IMR-90 (cell line): ENCODE measurements at regions not wholly inside any gene's neighbourhood (a gene's known extent, or its start where the extent isn't known, plus 50 kb on each side); places are given as distances from the start of the nearest gene placed in this dataset.

Experiments
- ATAC-seq: fragments of 200-7000 bp; cut with Tn5 transposase; 2 replicates; pipeline ENCODE4 v1.9.1; 2020; ENCODE audit warnings: low read depth, mild to moderate bottlenecking, moderate library complexity
- BruUV-seq: library from RNA; stranded (reverse); fragments of 400-500 nt; replicated peaks from 2 replicates; lab custom pipeline; 2021; lab: Mats Ljungman, UMichigan
- CTCF ChIA-PET: fragments of 300-600 bp; formaldehyde crosslinking; extraction: SDS; loops from one replicate; lab custom pipeline; 2021; ENCODE audit warnings: antibody characterized with exemption; lab: Yijun Ruan, JAX
- POLR2A ChIA-PET: fragments of 300-600 bp; sonication (Branson Sonifier 250); formaldehyde crosslinking; loops from one replicate; lab custom pipeline; 2022; ENCODE audit warnings: antibody characterized with exemption; ENCODE audit not compliant: unreplicated experiment; lab: Charles Lee
- DNase-seq: peaks from one replicate; pipeline ENCODE4 v3.0.0; 2013
- H2AFZ ChIP-seq: replicated peaks from 2 replicates; pipeline ENCODE3; 2013; ENCODE audit warnings: low read length, mild to moderate bottlenecking; ENCODE audit not compliant: poor library complexity
- H2AK5ac ChIP-seq: 2 replicates; pipeline ENCODE4 v1.6.1; 2013; ENCODE audit warnings: low read depth, low read length, inconsistent platforms
- H2AK9ac ChIP-seq: replicated peaks from 2 replicates; pipeline ENCODE3; 2013; ENCODE audit warnings: mild to moderate bottlenecking, low read depth, low read length, moderate library complexity; ENCODE audit not compliant: poor library complexity
- H2BK120ac ChIP-seq: 2 replicates; pipeline ENCODE4 v1.6.1; 2013; ENCODE audit warnings: low read depth, low read length, inconsistent platforms
- H2BK15ac ChIP-seq: 3 replicates; pipeline ENCODE4 v1.6.1; 2013; ENCODE audit warnings: low read depth, low read length, inconsistent platforms
- H2BK20ac ChIP-seq: 2 replicates; pipeline ENCODE4 v1.6.1; 2013; ENCODE audit warnings: low read depth, mild to moderate bottlenecking, inconsistent platforms, low read length, moderate library complexity
- H2BK5ac ChIP-seq: 2 replicates; pipeline ENCODE4 v1.6.1; 2013; ENCODE audit warnings: mild to moderate bottlenecking, low read depth, low read length, inconsistent platforms; ENCODE audit not compliant: poor library complexity, severe bottlenecking
- H3K14ac ChIP-seq: replicated peaks from 2 replicates; pipeline ENCODE4 v1.6.1; 2013; ENCODE audit warnings: low read depth, low read length, inconsistent platforms
- H3K18ac ChIP-seq: 2 replicates; pipeline ENCODE4 v1.6.1; 2013; ENCODE audit warnings: low read depth, low read length, control low read depth
- H3K23ac ChIP-seq: 2 replicates; pipeline ENCODE4 v1.6.1; 2013; ENCODE audit warnings: low read depth, low read length, inconsistent platforms
- H3K27ac ChIP-seq: 2 replicates; pipeline ENCODE4 v1.5.1; 2013; ENCODE audit warnings: mild to moderate bottlenecking, control low read depth, low read length; ENCODE audit not compliant: insufficient read depth
- H3K27me3 ChIP-seq: 2 replicates; pipeline ENCODE4 v1.6.1; 2013; ENCODE audit warnings: low read length; ENCODE audit not compliant: control insufficient read depth, insufficient read depth
- H3K36me3 ChIP-seq: 2 replicates; pipeline ENCODE4 v1.6.1; 2013; ENCODE audit warnings: low read length, mixed read lengths; ENCODE audit not compliant: control insufficient read depth, insufficient read depth
- H3K4ac ChIP-seq: 2 replicates; pipeline ENCODE4 v1.6.1; 2013; ENCODE audit warnings: low read depth, low read length, inconsistent platforms
- H3K4me1 ChIP-seq: 2 replicates; pipeline ENCODE4 v1.6.1; 2013; ENCODE audit warnings: low read length, mixed read lengths; ENCODE audit not compliant: control insufficient read depth, insufficient read depth
- H3K4me2 ChIP-seq: 2 replicates; pipeline ENCODE4 v1.6.1; 2013; ENCODE audit warnings: low read depth, mild to moderate bottlenecking, control low read depth, low read length, moderate library complexity
- H3K4me3 ChIP-seq: 2 replicates; pipeline ENCODE4 v1.5.1; 2013; ENCODE audit warnings: low read depth, mild to moderate bottlenecking, control low read depth, low read length, moderate library complexity; ENCODE audit not compliant: insufficient read depth
- H3K56ac ChIP-seq: 2 replicates; pipeline ENCODE4 v1.6.1; 2013; ENCODE audit warnings: low read length, inconsistent platforms; ENCODE audit not compliant: insufficient read depth; ENCODE audit errors: extremely low read depth
- H3K79me1 ChIP-seq, 2 experiments: 2 replicates each; pipeline ENCODE4 v1.6.1; 2013; ENCODE audit warnings: low read length in 2 of 2, inconsistent platforms in 1 of 2, low read depth in 1 of 2
- H3K9ac ChIP-seq: 2 replicates; pipeline ENCODE4 v1.6.1; 2013; ENCODE audit warnings: low read depth, low read length, control low read depth
- H3K9me1 ChIP-seq: 2 replicates; pipeline ENCODE4 v1.6.1; 2013; ENCODE audit warnings: low read length, inconsistent platforms; ENCODE audit not compliant: insufficient read depth
- H3K9me3 ChIP-seq: 2 replicates; pipeline ENCODE4 v1.6.1; 2013; ENCODE audit warnings: low read length; ENCODE audit not compliant: control insufficient read depth, insufficient read depth
- H4K20me1 ChIP-seq: 2 replicates; pipeline ENCODE4 v1.6.1; 2013; ENCODE audit warnings: low read length, inconsistent platforms; ENCODE audit not compliant: insufficient read depth
- H4K5ac ChIP-seq: 2 replicates; pipeline ENCODE4 v1.6.1; 2013; ENCODE audit warnings: mild to moderate bottlenecking, low read depth, low read length, control low read depth
- H4K8ac ChIP-seq, 2 experiments: 2 replicates each; pipeline ENCODE4 v1.6.1; 2013; ENCODE audit warnings: low read depth in 2 of 2, low read length in 2 of 2, control low read depth in 1 of 2, inconsistent platforms in 1 of 2
- H4K91ac ChIP-seq: 2 replicates; pipeline ENCODE4 v1.6.1; 2013; ENCODE audit warnings: low read depth, low read length, inconsistent platforms; ENCODE audit not compliant: insufficient read depth
- CHD1 ChIP-seq: IDR thresholded peaks from 2 replicates; pipeline ENCODE4 v1.6.1; 2012; ENCODE audit warnings: low read depth, low read length, improper control_type of control experiment
- CTCF ChIP-seq: conservative IDR thresholded peaks from 2 replicates; pipeline ENCODE4 v1.5.1; 2012; ENCODE audit warnings: mild to moderate bottlenecking, low read depth, low read length, improper control_type of control experiment
- MAFK ChIP-seq: IDR thresholded peaks from 2 replicates; pipeline ENCODE4 v1.6.1; 2012; ENCODE audit warnings: low read depth, low read length, improper control_type of control experiment
- MXI1 ChIP-seq: IDR thresholded peaks from 2 replicates; pipeline ENCODE4 v1.6.1; 2012; ENCODE audit warnings: low read depth, mild to moderate bottlenecking, low read length, moderate library complexity, borderline replicate concordance
- NFE2L2 ChIP-seq: fragments of 150-350 bp; IDR thresholded peaks from 2 replicates; pipeline ENCODE4 v1.6.1; 2016; ENCODE audit warnings: low read depth, mild to moderate bottlenecking, low read length
- RAD21 ChIP-seq: IDR thresholded peaks from 2 replicates; pipeline ENCODE4 v1.6.1; 2012; ENCODE audit warnings: low read length, improper control_type of control experiment
- WGBS, 2 experiments: methylation state at CpG; one replicate each; pipeline versions ENCODE4 v1.1.5 to v1.1.7; 2013; ENCODE audit warnings: missing lambda C conversion rate in 2 of 2; ENCODE audit not compliant: insufficient read length in 1 of 2; ENCODE audit errors: extremely low coverage in 2 of 2; 5-methylcytosine and 5-hydroxymethylcytosine counted together
- dilution Hi-C: fragments of 300-500 bp; cut with HindIII; formaldehyde crosslinking; loops from one replicate; pipeline ENCODE4 v1.14.3; 2018; ENCODE audit warnings: low sequenced_read_pairs; ENCODE audit not compliant: unreplicated experiment
- in situ Hi-C: fragments of 300-500 bp; cut with MboI; formaldehyde crosslinking; loops from 3 replicates; pipeline ENCODE4 v1.14.3; 2019; ENCODE audit warnings: low sequenced_read_pairs, inconsistent platforms, mixed read lengths
- intact Hi-C: fragments of 100-400 bp; cut with micrococcal nuclease; formaldehyde crosslinking; loops from 2 replicates; pipeline ENCODE4 v1.10.0; 2022

DNA sequence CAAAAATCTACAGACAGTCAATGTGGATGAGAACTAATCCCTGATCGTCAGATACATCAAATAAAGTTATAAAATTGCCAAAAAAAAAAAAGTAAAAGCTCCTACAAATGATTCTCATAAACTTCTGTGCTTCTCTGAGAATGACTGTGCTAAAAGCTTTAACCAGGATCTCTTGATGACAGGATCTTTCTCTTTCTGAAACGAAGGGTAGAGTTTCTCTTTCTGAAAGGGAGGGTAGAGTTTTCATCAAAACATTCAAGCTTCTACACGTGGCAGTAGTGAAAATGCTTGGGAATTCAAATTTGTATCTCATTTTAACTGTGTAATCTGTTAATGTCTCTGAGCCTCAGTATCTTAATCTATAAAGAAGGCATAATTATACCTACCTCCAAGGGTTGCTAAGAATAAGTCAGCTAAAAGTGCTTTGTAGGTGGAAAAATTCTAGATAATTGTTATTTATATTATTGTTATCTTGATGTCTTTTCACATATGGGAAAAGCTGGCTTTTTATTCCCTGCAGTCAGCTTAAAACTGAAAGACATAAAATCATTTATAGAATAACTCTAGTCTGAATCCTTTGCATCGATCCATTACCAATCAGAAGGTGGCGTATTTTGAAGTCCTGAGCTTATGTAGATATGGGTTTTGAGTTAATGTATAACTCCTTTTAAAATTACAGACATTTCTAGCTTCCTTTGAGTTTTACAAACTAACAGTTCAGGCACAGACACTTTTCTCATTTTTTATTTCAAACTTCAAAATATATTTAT, 157.4 kb downstream of the DACT1 start:
- no peaks in the 10 kb centered on the region for H3K36me3 ChIP-seq

More for the DNA sequence above, 157.4 kb downstream of the DACT1 start:
- H2AFZ ChIP-seq = no peak overlapping the region
- ChIA-PET POLR2A (no interaction called here), CTCF (no interaction called here)
- H2BK20ac ChIP-seq = no peak overlapping the region
- WGBS, 2 experiments = no CpG with 5 or more reads among the region's 5 CpGs
- no peak overlapping the region for H3K27ac ChIP-seq
- no peak overlapping the region for H4K5ac ChIP-seq
- no peak overlapping the region for H4K8ac ChIP-seq
- no peaks in the 10 kb centered on the region for H3K9me3 ChIP-seq
- H4K91ac ChIP-seq = no peak overlapping the region
- H4K20me1 ChIP-seq = no peaks in the 10 kb centered on the region
- in situ Hi-C loops = no loop called here
- intact Hi-C loops = no loop called here
- no peak overlapping the region for H2BK15ac ChIP-seq
- H3K56ac ChIP-seq = no peak overlapping the region
- H3K18ac ChIP-seq = no peak overlapping the region
- H3K9ac ChIP-seq = no peak overlapping the region
- H3K79me1 ChIP-seq = no peaks in the 10 kb centered on the region
- no peaks in the 10 kb centered on the region for H3K9me1 ChIP-seq
- ATAC-seq (no peak), DNase-seq (no peak)
- peaks cover 13% of the 10 kb centered on the region for H3K27me3 ChIP-seq
- no peak overlapping the region for H2AK5ac ChIP-seq
- no peak overlapping the region for H3K4me2 ChIP-seq
- H3K23ac ChIP-seq = no peak overlapping the region
- dilution Hi-C loops = no loop called here
- no peak overlapping the region for H3K14ac ChIP-seq
- no peak overlapping the region for H2BK120ac ChIP-seq
- H3K4ac ChIP-seq = no peak overlapping the region
- peaks cover 4% of the 10 kb centered on the region; the same call in 1 of the 2 replicates for H3K4me1 ChIP-seq
- no TSS peak for BruUV-seq
- no peak for TF ChIP-seq CTCF
- TF ChIP-seq CHD1 = no peak
- TF ChIP-seq RAD21 = no peak
- TF ChIP-seq MXI1 = no peak
- TF ChIP-seq NFE2L2 = no peak
- TF ChIP-seq MAFK = no peak
- H2AK9ac ChIP-seq = no peak overlapping the region
- H3K4me3 ChIP-seq = no peak overlapping the region
- H2BK5ac ChIP-seq = no peak overlapping the region
